ENCODE measurements at regions not wholly inside any gene's neighbourhood (a gene's known extent, or its start where the extent isn't known, plus 50 kb on each side); places are given as distances from the start of the nearest gene placed in this dataset.

- DNase-seq = no peak
Observed at GRCh38 chr10:28930514-28931495, 253.5 kb downstream of the BAMBI start.

DNA sequence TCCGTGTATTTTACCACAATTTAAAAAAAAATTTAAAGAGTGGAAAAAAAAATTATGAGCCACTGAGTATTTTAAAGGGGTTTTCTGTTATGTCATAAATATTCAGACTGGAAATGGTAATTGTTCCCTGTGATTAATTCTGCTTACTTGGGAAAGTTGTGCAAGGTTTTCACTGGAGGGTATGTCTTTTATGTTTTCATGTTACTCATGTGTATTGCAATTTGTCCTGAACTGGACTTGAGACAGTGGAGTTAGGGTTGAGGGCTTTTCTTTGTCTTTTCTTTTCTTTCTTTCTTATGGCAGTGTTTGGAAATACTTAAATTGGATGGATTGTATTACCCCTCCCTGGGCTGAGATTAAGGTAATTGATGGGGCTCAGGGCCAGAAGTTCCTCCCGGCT, 257.7 kb downstream of the BAMBI start:
- no peak for DNase-seq

DNA sequence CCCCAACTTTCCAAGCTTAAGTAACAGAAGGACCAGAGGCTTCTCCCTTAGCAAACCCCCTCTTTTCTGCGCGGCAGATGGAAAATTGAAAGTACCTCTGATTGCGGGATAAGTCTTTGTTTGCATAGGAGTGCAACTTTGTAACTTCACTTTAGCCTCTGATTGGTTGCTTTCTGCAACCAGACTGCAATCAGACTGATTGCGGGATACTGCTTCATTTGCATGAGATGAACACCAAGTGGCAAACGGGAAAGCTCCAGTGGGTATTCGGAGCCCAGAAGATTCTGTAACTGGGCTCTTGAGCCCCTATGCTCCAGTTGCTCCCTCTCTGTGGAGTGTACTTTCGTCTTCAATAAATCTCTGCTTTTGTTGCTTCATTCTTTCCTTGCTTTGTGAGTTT, 260.6 kb downstream of the BAMBI start:
- DNase-seq = no peak

GRCh38 chr10:28938745-28939144, 261.4 kb downstream of the BAMBI start:
- DNase-seq = no peak

DNA sequence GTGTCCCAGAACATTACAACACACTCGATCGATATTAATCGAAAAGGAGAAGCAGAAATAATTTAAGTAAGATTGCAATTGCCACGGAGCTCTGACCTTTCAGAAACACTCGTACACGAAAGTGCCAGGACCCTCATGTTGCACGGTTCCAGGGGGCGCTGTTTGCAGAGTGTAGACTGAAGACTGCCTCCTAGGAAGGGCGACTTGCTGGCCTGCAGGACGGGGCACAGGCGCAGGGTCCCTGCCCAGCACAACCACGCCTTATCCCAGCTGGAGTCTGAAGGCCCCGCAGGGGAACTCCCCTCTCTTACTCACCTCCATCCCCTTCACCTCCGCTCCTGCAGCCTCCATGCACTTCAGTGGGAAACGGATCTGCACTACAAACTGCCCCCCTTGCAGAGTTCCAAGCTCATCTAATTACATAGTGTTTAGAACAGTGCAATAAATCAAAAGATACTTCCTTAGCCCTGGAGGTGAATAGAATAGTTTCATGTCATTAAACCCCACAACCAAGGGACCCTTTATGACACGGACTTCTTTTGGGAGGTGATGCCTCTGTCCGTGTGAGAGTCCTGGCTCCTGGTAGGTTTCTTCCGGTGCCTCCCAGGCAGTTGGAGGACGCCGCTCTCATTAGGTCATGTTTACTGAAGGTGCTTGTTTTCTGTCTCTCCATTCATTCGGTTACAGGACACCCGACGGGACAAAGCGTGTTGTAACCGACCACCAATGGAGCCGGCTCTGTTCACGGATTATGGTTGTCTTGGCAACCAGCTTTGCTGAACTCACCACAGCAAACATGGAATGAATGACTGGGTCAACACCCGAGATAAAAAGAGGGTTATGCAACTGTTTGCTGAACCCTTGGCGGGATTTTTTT, 262.2 kb downstream of the BAMBI start:
- no peak for DNase-seq

GRCh38 chr10:28940158-28940888, 263.0 kb downstream of the BAMBI start:
- DNase-seq = no peak

DNA sequence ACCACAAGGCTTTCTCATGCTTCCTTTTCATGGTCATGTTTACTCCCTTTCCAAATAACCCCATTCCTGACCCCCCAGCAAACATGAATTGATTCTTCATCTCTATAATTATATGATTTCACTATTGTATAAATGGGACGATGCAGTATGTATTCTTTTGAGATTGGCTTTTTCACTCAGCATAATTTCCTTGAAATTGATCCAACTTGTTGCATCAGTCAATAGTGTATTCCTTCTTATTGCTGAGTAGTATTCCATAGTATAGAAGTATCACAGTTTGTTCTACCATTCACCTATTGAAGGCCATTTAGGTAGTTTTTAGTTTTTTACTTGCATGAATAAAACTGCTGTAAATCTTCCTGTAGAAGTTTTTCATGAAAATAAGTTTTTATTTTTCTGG, 264.7 kb downstream of the BAMBI start:
- no peak for DNase-seq

DNA sequence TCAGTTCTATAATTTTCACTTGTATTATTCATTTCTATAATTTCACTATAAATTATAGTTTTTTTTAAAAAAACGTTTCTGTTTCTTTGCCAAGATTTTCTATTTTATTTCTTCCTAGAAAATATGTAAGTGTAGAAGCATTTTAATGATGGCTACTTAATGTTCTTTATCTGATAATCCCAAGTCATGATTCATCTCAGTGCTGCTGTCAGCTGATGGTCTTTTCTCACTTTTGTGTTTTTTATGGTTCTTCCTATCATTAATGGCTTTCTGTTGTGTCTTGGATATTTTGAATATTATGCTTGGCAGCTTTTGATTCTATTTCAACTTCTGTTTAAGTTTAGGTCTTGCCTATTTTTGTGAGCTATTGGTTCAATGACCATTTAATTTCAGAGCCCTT, 268.6 kb downstream of the BAMBI start:
- no peak for DNase-seq

GRCh38 chr10:28946479-28946878, 269.2 kb downstream of the BAMBI start:
- no peak for DNase-seq

DNA sequence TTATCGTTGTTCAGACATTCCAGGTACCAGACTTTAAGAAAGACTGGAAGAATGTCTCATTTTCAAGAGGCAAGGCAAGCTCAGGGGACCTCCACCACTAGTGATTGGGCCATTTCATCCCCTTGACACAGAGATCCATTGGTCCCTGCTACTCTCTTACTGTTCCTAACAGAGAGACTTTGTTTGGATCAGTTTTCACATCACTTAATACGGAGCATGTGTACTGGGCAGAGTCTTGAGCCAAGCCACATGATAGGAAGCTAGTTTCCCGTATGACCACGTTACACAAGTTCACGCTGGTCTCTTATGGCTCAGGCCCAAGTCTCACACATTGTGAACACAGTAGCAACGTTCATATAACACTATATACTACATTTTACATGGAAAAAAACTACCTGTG, 269.9 kb downstream of the BAMBI start:
- DNase-seq = no peak

GRCh38 chr10:28948046-28948445, 270.7 kb downstream of the BAMBI start:
- DNase-seq = no peak

GRCh38 chr10:28949005-28950004, 272.0 kb downstream of the BAMBI start:
- no peak for DNase-seq

GRCh38 chr10:28951484-28951883, 274.2 kb downstream of the BAMBI start:
- no peak for DNase-seq

DNA sequence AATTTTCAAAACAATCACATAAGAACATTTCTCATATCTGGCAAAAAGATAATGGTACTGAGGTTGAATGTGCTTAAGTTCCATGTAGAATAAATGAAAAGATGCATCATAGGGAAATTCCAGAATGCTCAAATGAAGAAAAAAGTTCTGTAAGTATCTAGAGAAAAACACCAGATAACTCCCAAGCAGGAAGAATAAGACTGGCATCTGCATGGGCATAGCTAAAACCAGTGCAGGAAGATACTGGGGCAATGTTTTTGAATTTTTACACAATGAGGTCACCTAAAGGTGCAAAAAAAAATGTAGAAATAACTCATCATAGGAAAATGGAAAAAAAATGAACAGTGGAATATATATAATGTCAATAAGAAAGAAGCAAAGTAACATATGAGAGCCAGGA, 275.2 kb downstream of the BAMBI start:
- DNase-seq = no peak

DNA sequence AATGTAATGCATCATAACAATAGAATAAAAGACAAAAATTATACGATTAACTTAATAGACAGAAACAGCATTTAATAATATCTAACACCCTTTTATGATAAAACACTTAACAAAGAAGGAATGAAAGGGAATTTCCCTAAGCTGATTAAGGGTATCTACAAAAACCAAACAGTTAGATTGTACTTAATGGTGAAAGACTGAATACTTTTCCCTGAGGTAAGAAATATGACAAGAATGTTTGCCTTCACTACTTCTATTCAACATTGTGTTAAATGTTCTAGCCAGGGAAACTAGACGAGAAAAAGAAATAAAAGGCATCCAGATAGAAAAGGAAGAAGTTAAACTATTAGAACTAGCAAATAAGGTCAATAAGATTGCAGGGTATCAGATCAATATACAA, 276.9 kb downstream of the BAMBI start:
- DNase-seq = no peak

- DNase-seq = no peak
Observed at GRCh38 chr10:28958468-28958867, 281.1 kb downstream of the BAMBI start.

DNA sequence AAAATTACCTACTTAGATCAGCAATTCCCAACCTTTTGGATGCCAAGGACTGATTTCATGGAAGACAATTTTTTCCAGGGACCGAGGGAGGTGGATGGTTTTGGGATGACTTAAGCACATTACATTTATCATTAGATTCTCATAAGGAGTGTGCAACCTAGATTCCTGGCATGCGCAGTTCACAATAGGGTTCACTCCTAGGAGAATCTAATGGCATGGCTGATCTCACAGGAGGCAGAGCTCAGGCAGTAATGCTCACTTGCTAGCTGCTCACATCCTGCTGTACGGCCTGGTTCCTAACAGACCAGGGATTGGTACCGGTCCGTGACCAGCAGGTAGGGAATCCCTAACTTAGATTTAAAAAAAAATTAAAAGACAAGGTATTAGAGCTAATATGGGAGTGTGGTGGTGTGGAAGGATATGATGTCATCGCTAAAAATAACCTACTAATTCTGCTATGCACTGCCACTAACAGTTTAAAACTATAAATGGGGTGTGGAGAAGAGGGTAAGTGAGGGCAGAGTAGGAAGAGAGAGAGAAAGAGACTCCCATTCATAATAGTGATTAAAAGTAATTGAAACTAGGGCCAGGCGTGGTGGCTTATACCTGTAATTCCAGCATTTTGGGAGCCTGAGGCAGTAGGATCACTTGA, 282.7 kb downstream of the BAMBI start:
- no peak for DNase-seq

DNA sequence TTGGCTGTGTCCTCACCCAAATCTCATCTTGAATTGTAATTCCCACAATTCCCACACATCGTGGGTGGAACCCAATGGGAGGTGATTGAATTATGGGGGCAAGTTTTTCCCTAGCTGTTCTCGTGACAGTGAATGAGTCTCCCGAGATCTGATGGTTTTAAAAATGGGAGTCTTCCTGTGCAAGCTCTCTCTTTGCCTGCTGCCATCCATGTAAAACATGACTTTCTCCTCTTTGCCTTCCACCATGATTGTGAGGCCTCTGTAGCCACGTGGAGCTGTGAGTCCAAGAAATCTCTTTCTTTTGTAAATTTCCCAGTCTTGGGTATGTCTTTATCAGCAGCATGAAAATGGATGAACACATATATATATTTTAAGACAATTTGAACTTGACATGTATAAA, 285.4 kb downstream of the BAMBI start:
- DNase-seq = no peak

DNA sequence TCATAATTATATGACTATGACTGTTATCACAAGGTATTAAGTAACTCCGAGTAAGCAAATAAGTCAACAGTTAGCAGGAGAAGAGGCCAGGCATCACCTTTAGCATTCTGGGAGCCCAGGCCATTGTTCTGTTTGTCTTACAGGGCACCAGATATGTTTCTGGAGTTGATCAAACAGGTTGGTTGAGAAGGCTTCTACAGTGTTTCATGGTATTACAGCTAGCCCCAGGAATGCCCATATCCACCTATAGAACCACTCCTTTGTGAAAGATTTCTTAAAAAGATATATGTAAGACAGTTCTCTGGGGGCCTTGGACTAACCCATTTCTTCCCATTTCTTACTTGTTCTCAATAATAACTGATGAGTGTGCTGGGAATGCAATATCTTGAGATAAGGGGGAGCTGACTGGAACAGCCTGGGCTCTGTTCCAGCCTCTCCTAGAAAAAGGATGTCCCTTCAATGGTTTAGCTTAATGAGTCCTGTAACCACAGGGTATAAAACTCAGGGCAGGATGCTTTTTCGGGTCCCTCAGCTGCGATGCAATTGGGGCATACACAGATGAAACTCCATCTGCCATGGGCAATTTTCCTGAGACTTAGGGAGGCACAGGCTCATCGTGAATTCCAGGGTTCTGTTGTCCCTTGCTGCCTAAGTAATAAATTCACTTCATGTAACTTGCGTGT, 286.4 kb downstream of the BAMBI start:
- DNase-seq = no peak

DNA sequence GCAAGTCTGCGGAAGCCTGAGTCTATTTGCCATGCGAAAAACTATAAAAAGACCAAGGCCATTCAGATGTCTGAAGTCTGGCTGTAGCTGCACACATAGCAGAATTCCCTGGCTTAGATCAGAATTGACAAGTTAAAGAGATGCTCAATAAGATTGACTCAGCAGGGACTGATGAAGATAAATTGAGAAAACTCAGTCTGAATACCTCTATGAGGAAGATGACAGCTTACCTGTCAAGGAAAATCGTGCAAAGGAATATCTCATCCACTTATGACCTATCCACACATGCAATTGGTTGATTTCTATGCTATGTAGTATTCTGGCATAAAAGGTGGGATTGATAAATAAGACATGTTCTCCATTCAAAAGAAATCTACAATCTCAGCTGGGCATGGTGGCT, 288.6 kb downstream of the BAMBI start:
- no peak for DNase-seq

- DNase-seq = no peak
Observed at GRCh38 chr10:28967031-28967430, 289.7 kb downstream of the BAMBI start.

All from CD4-positive, alpha-beta T cell treated with Interleukin-21 for 1 hour (primary cell).